ENCODE measurements at regions not wholly inside any gene's neighbourhood (a gene's known extent, or its start where the extent isn't known, plus 50 kb on each side); places are given as distances from the start of the nearest gene placed in this dataset.
A peak's percentile ranks its signal among the peaks of the same experiment; 100 is the strongest.

DNA sequence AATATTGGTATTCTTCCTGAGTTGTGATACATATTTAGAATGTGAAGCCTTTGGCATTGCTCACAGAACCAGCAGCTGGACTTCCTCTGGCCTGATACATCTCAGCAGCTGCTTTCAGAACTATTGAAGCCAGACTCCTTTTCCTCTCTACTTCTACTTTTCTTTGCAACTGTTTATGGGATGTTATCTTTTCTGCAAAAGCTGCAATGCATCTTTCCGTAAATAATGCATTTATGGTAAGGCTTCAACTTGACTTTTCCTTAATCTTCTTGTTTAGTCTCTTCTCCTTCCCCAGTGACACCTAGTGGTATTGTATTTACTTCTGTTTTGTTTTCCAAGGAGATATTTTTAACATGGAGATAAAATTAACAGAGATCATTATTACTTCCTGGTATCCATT lies 1548.7 kb downstream of the PCDH7 start:
- Mint-ChIP-seq H3K4me1 (ENCODE audit: insufficient read depth, unreplicated experiment) (peaks cover 10% of the 10 kb centered on the region), H3K36me3 (ENCODE audit: insufficient read depth, unreplicated experiment) (no peaks in the 10 kb centered on the region), H3K27ac (ENCODE audit: low read depth, unreplicated experiment) (no peak overlapping the region), H3K4me3 (ENCODE audit: unreplicated experiment) (no peak overlapping the region), H3K27me3 (ENCODE audit: insufficient read depth, unreplicated experiment) (no peaks in the 10 kb centered on the region), H3K9me3 (ENCODE audit: unreplicated experiment) (peaks cover 5% of the 10 kb centered on the region)
- no TSS peak for BruUV-seq (replicated peaks)
- peak; percentile 7 for DNase-seq (ENCODE audit: unreplicated experiment)
- POLR2A ChIA-PET: interaction anchor here (0.6 to 0.7 kb wide), 2 partner anchors 186 to 933 kb away, joined by 3 read pairs; no protein-coding TSS in a partner anchor
- TF ChIP-seq, protein P1, sequence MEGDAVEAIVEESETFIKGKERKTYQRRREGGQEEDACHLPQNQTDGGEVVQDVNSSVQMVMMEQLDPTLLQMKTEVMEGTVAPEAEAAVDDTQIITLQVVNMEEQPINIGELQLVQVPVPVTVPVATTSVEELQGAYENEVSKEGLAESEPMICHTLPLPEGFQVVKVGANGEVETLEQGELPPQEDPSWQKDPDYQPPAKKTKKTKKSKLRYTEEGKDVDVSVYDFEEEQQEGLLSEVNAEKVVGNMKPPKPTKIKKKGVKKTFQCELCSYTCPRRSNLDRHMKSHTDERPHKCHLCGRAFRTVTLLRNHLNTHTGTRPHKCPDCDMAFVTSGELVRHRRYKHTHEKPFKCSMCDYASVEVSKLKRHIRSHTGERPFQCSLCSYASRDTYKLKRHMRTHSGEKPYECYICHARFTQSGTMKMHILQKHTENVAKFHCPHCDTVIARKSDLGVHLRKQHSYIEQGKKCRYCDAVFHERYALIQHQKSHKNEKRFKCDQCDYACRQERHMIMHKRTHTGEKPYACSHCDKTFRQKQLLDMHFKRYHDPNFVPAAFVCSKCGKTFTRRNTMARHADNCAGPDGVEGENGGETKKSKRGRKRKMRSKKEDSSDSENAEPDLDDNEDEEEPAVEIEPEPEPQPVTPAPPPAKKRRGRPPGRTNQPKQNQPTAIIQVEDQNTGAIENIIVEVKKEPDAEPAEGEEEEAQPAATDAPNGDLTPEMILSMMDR (IDR thresholded peaks at IDR 0.05; ENCODE audit: unreplicated experiment): no peak
- CTCF ChIA-PET: interaction anchor here (0.6 kb wide), 1 partner anchor 1299 kb away, joined by 3 read pairs; no protein-coding TSS in a partner anchor
- intact Hi-C loops (cut with micrococcal nuclease): loop anchor here (1.0 to 10.0 kb wide), 2 partner anchors 898 to 1554 kb away; no protein-coding TSS in a partner anchor

DNA sequence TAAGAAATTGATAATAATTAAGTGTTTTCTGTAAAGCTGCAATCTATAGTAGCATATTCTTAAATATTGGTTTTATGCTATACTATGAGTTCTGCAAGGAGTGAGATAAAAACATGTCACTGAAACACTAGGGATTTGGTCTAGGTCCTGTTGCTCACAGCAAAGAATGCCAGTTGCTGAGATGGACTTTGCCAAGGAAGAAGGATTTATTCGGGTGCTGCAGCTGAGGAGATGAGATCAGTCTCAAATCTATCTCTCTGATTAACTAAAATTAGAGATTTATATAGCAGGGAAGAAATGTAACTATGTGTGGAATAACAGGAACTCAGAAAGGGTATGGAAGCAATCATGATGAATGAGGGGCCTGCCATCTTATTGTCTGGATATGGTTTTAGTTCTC lies 1569.9 kb downstream of the PCDH7 start:
- Mint-ChIP-seq H3K27me3 (ENCODE audit: insufficient read depth, unreplicated experiment) (no peaks in the 10 kb centered on the region), H3K27ac (ENCODE audit: low read depth, unreplicated experiment) (no peak overlapping the region), H3K9me3 (ENCODE audit: unreplicated experiment) (peaks cover 7% of the 10 kb centered on the region), H3K4me3 (ENCODE audit: unreplicated experiment) (no peak overlapping the region), H3K36me3 (ENCODE audit: insufficient read depth, unreplicated experiment) (no peaks in the 10 kb centered on the region), H3K4me1 (ENCODE audit: insufficient read depth, unreplicated experiment) (no peaks in the 10 kb centered on the region)
- ChIA-PET CTCF (interaction anchor here (0.7 kb wide), 1 partner anchor 1636 kb away, joined by 3 read pairs; no protein-coding TSS in a partner anchor), POLR2A (interaction anchor here (0.6 kb wide), 1 partner anchor 372 kb away, joined by 3 read pairs; no protein-coding TSS in a partner anchor)
- DNase-seq (ENCODE audit: unreplicated experiment): peak; percentile 9
- TF ChIP-seq, protein P1 (IDR thresholded peaks at IDR 0.05; ENCODE audit: unreplicated experiment): no peak
- no TSS peak for BruUV-seq (replicated peaks)
- intact Hi-C loops (cut with micrococcal nuclease): no loop called here

GRCh38 chr4:32318926-32319325 lies 1598.8 kb downstream of the PCDH7 start:
- POLR2A ChIA-PET: no interaction called here
- CTCF ChIA-PET: no interaction called here
- no peak for DNase-seq (ENCODE audit: unreplicated experiment)
- Mint-ChIP-seq H3K36me3 (ENCODE audit: insufficient read depth, unreplicated experiment) (no peaks in the 10 kb centered on the region), H3K27me3 (ENCODE audit: insufficient read depth, unreplicated experiment) (no peaks in the 10 kb centered on the region), H3K9me3 (ENCODE audit: unreplicated experiment) (peaks cover 8% of the 10 kb centered on the region), H3K4me1 (ENCODE audit: insufficient read depth, unreplicated experiment) (no peaks in the 10 kb centered on the region), H3K27ac (ENCODE audit: low read depth, unreplicated experiment) (no peak overlapping the region), H3K4me3 (ENCODE audit: unreplicated experiment) (no peak overlapping the region)
- intact Hi-C loops (cut with micrococcal nuclease): no loop called here
- TF ChIP-seq, protein P1 (IDR thresholded peaks at IDR 0.05; ENCODE audit: unreplicated experiment): no peak
- BruUV-seq (replicated peaks): no TSS peak

GRCh38 chr4:32321421-32321820 lies 1601.3 kb downstream of the PCDH7 start:
- Mint-ChIP-seq H3K27ac (ENCODE audit: low read depth, unreplicated experiment) (no peak overlapping the region), H3K36me3 (ENCODE audit: insufficient read depth, unreplicated experiment) (no peaks in the 10 kb centered on the region), H3K4me1 (ENCODE audit: insufficient read depth, unreplicated experiment) (no peaks in the 10 kb centered on the region), H3K9me3 (ENCODE audit: unreplicated experiment) (peaks cover 15% of the 10 kb centered on the region), H3K27me3 (ENCODE audit: insufficient read depth, unreplicated experiment) (no peaks in the 10 kb centered on the region), H3K4me3 (ENCODE audit: unreplicated experiment) (no peak overlapping the region)
- TF ChIP-seq, protein P1 (IDR thresholded peaks at IDR 0.05; ENCODE audit: unreplicated experiment): no peak
- POLR2A ChIA-PET: no interaction called here
- no peak for DNase-seq (ENCODE audit: unreplicated experiment)
- intact Hi-C loops (cut with micrococcal nuclease): no loop called here
- CTCF ChIA-PET: interaction anchor here (0.8 kb wide), 1 partner anchor 872 kb away, joined by 4 read pairs; no protein-coding TSS in a partner anchor
- no TSS peak for BruUV-seq (replicated peaks)

Data from MCF 10A (cell line).